RWPE2 (cell line): ENCODE measurements at regions not wholly inside any gene's neighbourhood (a gene's known extent, or its start where the extent isn't known, plus 50 kb on each side); places are given as distances from the start of the nearest gene placed in this dataset.
A peak's percentile ranks its signal among the peaks of the same experiment; 100 is the strongest.

Experiments
- ATAC-seq: fragments of 200-7000 bp; cut with Tn5 transposase; 3 replicates; pipeline ENCODE4 v1.9.1; 2021; ENCODE audit warnings: low read depth
- DNase-seq: peaks from one replicate; pipeline ENCODE4 v3.0.0-alpha.2; 2020; ENCODE audit warnings: low spot score
- H3K27ac ChIP-seq: fragments of 450-650 bp; 2 replicates; pipeline ENCODE4 v1.5.1; 2017; ENCODE audit warnings: mild to moderate bottlenecking; ENCODE audit not compliant: poor library complexity, severe bottlenecking
- H3K27me3 ChIP-seq: fragments of 250-450 bp; sonication (Bioruptor Pico); 2 replicates; pipeline ENCODE4 v1.5.1; 2021; ENCODE audit warnings: mild to moderate bottlenecking, moderate library complexity; ENCODE audit not compliant: insufficient read depth, poor library complexity, severe bottlenecking
- H3K36me3 ChIP-seq: fragments of 250-450 bp; sonication (Bioruptor Pico); 2 replicates; pipeline ENCODE4 v1.5.1; 2020; ENCODE audit warnings: low read depth, mild to moderate bottlenecking, moderate library complexity
- H3K4me1 ChIP-seq: fragments of 250-450 bp; sonication (Bioruptor Pico); 2 replicates; pipeline ENCODE4 v1.5.1; 2021; ENCODE audit warnings: mild to moderate bottlenecking, moderate library complexity; ENCODE audit not compliant: insufficient read depth, poor library complexity, severe bottlenecking
- H3K4me3 ChIP-seq: fragments of 250-450 bp; sonication (Bioruptor Pico); 2 replicates; pipeline ENCODE4 v1.5.1; 2021; ENCODE audit warnings: mild to moderate bottlenecking, moderate library complexity; ENCODE audit not compliant: severe bottlenecking
- H3K9me3 ChIP-seq: fragments of 250-450 bp; sonication (Bioruptor Pico); 2 replicates; pipeline ENCODE4 v1.5.1; 2021; ENCODE audit warnings: mild to moderate bottlenecking, moderate library complexity; ENCODE audit not compliant: severe bottlenecking
- CTCF ChIP-seq: fragments of 450-650 bp; IDR thresholded peaks from one replicate; pipeline ENCODE4 v1.5.1; 2017; ENCODE audit warnings: mild to moderate bottlenecking, moderate library complexity; ENCODE audit not compliant: poor library complexity, severe bottlenecking

GRCh38 chr16:79805621-79806020 is 205.1 kb upstream of the MAF start:
- no peaks in the 10 kb centered on the region for H3K27me3 ChIP-seq
- ATAC-seq: no peak
- TF ChIP-seq CTCF: no peak

GRCh38 chr16:79801646-79802045 is 201.1 kb upstream of the MAF start:
- H3K4me3 ChIP-seq: no peak overlapping the region
- 0 out of 3 replicates have a peak, but pooled peaks have one; percentile 10 for ATAC-seq
- no peak overlapping the region for H3K27ac ChIP-seq
- TF ChIP-seq CTCF: no peak
- no peaks in the 10 kb centered on the region for H3K27me3 ChIP-seq
- no peaks in the 10 kb centered on the region for H3K4me1 ChIP-seq
- DNase-seq: no peak
- no peaks in the 10 kb centered on the region for H3K9me3 ChIP-seq
- no peaks in the 10 kb centered on the region for H3K36me3 ChIP-seq

More at GRCh38 chr16:79805621-79806020, 205.1 kb upstream of the MAF start:
- Histone ChIP-seq H3K4me3 (no peak overlapping the region), H3K36me3 (no peaks in the 10 kb centered on the region), H3K9me3 (no peaks in the 10 kb centered on the region), H3K4me1 (peaks cover 4% of the 10 kb centered on the region), H3K27ac (no peak overlapping the region)
- DNase-seq: no peak

DNA sequence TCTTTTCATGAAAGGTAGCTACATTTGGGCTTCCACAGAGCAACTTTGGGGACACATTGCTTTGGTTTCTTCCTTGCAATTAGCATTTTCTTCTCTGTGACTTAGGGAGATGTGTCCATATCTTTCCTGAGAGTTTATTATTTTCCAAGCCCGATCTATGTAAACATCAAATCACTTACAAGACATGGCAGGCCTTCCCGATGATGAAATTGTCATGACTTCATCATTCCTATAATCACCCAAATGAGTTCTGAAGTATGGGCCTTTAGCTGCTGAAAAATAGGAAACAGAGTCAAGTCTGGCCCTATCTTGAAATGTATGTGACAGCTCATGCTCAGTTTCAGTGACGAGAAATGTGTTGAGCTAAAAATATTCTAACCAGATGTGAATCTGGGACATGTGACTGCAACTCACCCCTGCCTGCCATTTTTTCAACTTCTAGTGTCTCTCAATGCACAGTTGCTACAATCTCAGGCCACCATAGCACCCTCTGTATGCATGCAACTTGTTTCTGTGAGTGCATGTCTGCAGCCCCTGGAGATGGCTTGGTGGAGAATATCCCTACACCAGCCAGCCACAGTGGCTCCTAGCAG is 199.6 kb upstream of the MAF start:
- H3K27ac ChIP-seq: no peak overlapping the region
- no peak overlapping the region for H3K4me3 ChIP-seq
- no peaks in the 10 kb centered on the region for H3K27me3 ChIP-seq
- no peak for DNase-seq
- TF ChIP-seq CTCF: no peak
- no peaks in the 10 kb centered on the region for H3K9me3 ChIP-seq
- peaks cover 7% of the 10 kb centered on the region for H3K4me1 ChIP-seq
- ATAC-seq: no peak
- no peaks in the 10 kb centered on the region for H3K36me3 ChIP-seq

GRCh38 chr16:79798416-79799053 is 198.0 kb upstream of the MAF start:
- no peak overlapping the region for H3K27ac ChIP-seq
- TF ChIP-seq CTCF: no peak
- DNase-seq (no peak), ATAC-seq (no peak)
- H3K9me3 ChIP-seq: no peaks in the 10 kb centered on the region
- H3K36me3 ChIP-seq: no peaks in the 10 kb centered on the region
- no peak overlapping the region for H3K4me3 ChIP-seq
- no peaks in the 10 kb centered on the region for H3K27me3 ChIP-seq
- peaks cover 8% of the 10 kb centered on the region for H3K4me1 ChIP-seq

DNA sequence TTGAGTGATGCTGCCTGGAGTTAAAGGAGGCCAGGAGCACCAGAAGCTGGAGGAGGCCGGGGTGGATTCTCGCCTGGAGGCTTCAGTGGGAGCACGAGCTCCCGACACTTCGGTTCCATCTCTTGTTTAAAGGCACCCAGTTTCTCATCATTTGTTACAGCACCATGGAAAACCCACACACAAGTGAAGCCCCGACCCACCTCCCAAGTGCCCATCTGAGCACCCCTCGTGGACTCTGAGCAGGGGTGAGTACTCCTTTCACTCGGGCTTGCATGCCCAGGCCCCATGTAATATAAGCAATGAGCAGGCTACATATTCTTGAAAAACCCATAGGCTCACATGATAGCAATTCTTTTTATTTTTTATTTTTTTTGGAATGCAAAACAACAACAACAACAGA is 196.9 kb upstream of the MAF start:
- ATAC-seq: no peak
- TF ChIP-seq CTCF: no peak
- no peak overlapping the region for H3K4me3 ChIP-seq

More for the DNA sequence above, 196.9 kb upstream of the MAF start:
- peaks cover 8% of the 10 kb centered on the region for H3K4me1 ChIP-seq
- no peaks in the 10 kb centered on the region for H3K9me3 ChIP-seq
- H3K27ac ChIP-seq: no peak overlapping the region
- H3K36me3 ChIP-seq: no peaks in the 10 kb centered on the region
- no peaks in the 10 kb centered on the region for H3K27me3 ChIP-seq
- DNase-seq: no peak
